ENCODE measurements at regions not wholly inside any gene's neighbourhood (a gene's known extent, or its start where the extent isn't known, plus 50 kb on each side); places are given as distances from the start of the nearest gene placed in this dataset.
"Not testable (repeated sequence)": the region's sequence is repeated elsewhere in the genome, so short reads cannot be mapped to it uniquely, and the experiment has no call there.

- H3K36me3 ChIP-seq (ENCODE audit: control insufficient read depth, insufficient read depth, low read length, severe bottlenecking); H3K9ac ChIP-seq (ENCODE audit: low read length); H3K27me3 ChIP-seq (replicated peaks; ENCODE audit: control insufficient read depth, insufficient read depth, low read length); H3K4me3 ChIP-seq (ENCODE audit: low read length); DNase-seq (ENCODE audit: low read depth); H3K9me3 ChIP-seq (ENCODE audit: control insufficient read depth, low read length): not testable (repeated sequence)
- H3K4me1 ChIP-seq (ENCODE audit: control insufficient read depth, insufficient read depth, low read length) = peaks cover 30% of the 10 kb centered on the region
These were observed 63.5 kb upstream of the TNRC6A start for GRCh38 chr16:24665942-24666341.

GRCh38 chr16:24667244-24667764, 62.1 kb upstream of the TNRC6A start:
- H3K27me3 ChIP-seq (replicated peaks; ENCODE audit: control insufficient read depth, insufficient read depth, low read length) = no peaks in the 10 kb centered on the region
- no peak overlapping the region for H3K9ac ChIP-seq (ENCODE audit: low read length)
- H3K4me3 ChIP-seq (ENCODE audit: low read length) = no peak overlapping the region
- no peaks in the 10 kb centered on the region for H3K36me3 ChIP-seq (ENCODE audit: control insufficient read depth, insufficient read depth, low read length, severe bottlenecking)
- no peaks in the 10 kb centered on the region for H3K9me3 ChIP-seq (ENCODE audit: control insufficient read depth, low read length)
- peaks cover 32% of the 10 kb centered on the region for H3K4me1 ChIP-seq (ENCODE audit: control insufficient read depth, insufficient read depth, low read length)
- no peak for DNase-seq (ENCODE audit: low read depth)

- Histone ChIP-seq H3K9ac (ENCODE audit: low read length) (peak overlapping the region; percentile 74), H3K4me1 (ENCODE audit: control insufficient read depth, insufficient read depth, low read length) (peaks cover 32% of the 10 kb centered on the region), H3K9me3 (ENCODE audit: control insufficient read depth, low read length) (no peaks in the 10 kb centered on the region), H3K4me3 (ENCODE audit: low read length) (no peak overlapping the region), H3K36me3 (ENCODE audit: control insufficient read depth, insufficient read depth, low read length, severe bottlenecking) (no peaks in the 10 kb centered on the region), H3K27me3 (replicated peaks; ENCODE audit: control insufficient read depth, insufficient read depth, low read length) (no peaks in the 10 kb centered on the region)
- peak; percentile 63 for DNase-seq (ENCODE audit: low read depth)
These were observed 60.9 kb upstream of the TNRC6A start for GRCh38 chr16:24668481-24669061.

- H3K36me3 ChIP-seq (ENCODE audit: control insufficient read depth, insufficient read depth, low read length, severe bottlenecking) = no peaks in the 10 kb centered on the region
- H3K9ac ChIP-seq (ENCODE audit: low read length) = no peak overlapping the region
- H3K27me3 ChIP-seq (replicated peaks; ENCODE audit: control insufficient read depth, insufficient read depth, low read length) = no peaks in the 10 kb centered on the region
- no peaks in the 10 kb centered on the region for H3K9me3 ChIP-seq (ENCODE audit: control insufficient read depth, low read length)
- peak overlapping the region; percentile 5 for H3K4me3 ChIP-seq (ENCODE audit: low read length)
- DNase-seq (ENCODE audit: low read depth) = peak; percentile 87
- peaks cover 26% of the 10 kb centered on the region for H3K4me1 ChIP-seq (ENCODE audit: control insufficient read depth, insufficient read depth, low read length)
These were observed 58.6 kb upstream of the TNRC6A start for GRCh38 chr16:24670623-24671454.

GRCh38 chr16:24671455-24671954, 57.9 kb upstream of the TNRC6A start:
- Histone ChIP-seq H3K9me3 (ENCODE audit: control insufficient read depth, low read length) (no peaks in the 10 kb centered on the region), H3K9ac (ENCODE audit: low read length) (no peak overlapping the region), H3K4me3 (ENCODE audit: low read length) (no peak overlapping the region), H3K4me1 (ENCODE audit: control insufficient read depth, insufficient read depth, low read length) (peaks cover 25% of the 10 kb centered on the region), H3K36me3 (ENCODE audit: control insufficient read depth, insufficient read depth, low read length, severe bottlenecking) (no peaks in the 10 kb centered on the region), H3K27me3 (replicated peaks; ENCODE audit: control insufficient read depth, insufficient read depth, low read length) (no peaks in the 10 kb centered on the region)
- DNase-seq (ENCODE audit: low read depth) = no peak

GRCh38 chr16:24673155-24673554, 56.3 kb upstream of the TNRC6A start:
- no peaks in the 10 kb centered on the region for H3K27me3 ChIP-seq (replicated peaks; ENCODE audit: control insufficient read depth, insufficient read depth, low read length)
- no peak for DNase-seq (ENCODE audit: low read depth)
- no peak overlapping the region for H3K9ac ChIP-seq (ENCODE audit: low read length)
- H3K4me1 ChIP-seq (ENCODE audit: control insufficient read depth, insufficient read depth, low read length) = peaks cover 21% of the 10 kb centered on the region
- no peaks in the 10 kb centered on the region for H3K9me3 ChIP-seq (ENCODE audit: control insufficient read depth, low read length)
- H3K4me3 ChIP-seq (ENCODE audit: low read length) = no peak overlapping the region
- no peaks in the 10 kb centered on the region for H3K36me3 ChIP-seq (ENCODE audit: control insufficient read depth, insufficient read depth, low read length, severe bottlenecking)

GRCh38 chr16:24674877-24675276, 54.6 kb upstream of the TNRC6A start:
- Histone ChIP-seq H3K9me3 (ENCODE audit: control insufficient read depth, low read length) (no peaks in the 10 kb centered on the region), H3K9ac (ENCODE audit: low read length) (no peak overlapping the region), H3K4me1 (ENCODE audit: control insufficient read depth, insufficient read depth, low read length) (peaks cover 13% of the 10 kb centered on the region), H3K4me3 (ENCODE audit: low read length) (no peak overlapping the region), H3K27me3 (replicated peaks; ENCODE audit: control insufficient read depth, insufficient read depth, low read length) (no peaks in the 10 kb centered on the region), H3K36me3 (ENCODE audit: control insufficient read depth, insufficient read depth, low read length, severe bottlenecking) (no peaks in the 10 kb centered on the region)
- DNase-seq (ENCODE audit: low read depth) = no peak

- Histone ChIP-seq H3K9me3 (ENCODE audit: control insufficient read depth, low read length) (no peaks in the 10 kb centered on the region), H3K27me3 (replicated peaks; ENCODE audit: control insufficient read depth, insufficient read depth, low read length) (no peaks in the 10 kb centered on the region), H3K36me3 (ENCODE audit: control insufficient read depth, insufficient read depth, low read length, severe bottlenecking) (no peaks in the 10 kb centered on the region), H3K9ac (ENCODE audit: low read length) (no peak overlapping the region), H3K4me3 (ENCODE audit: low read length) (no peak overlapping the region), H3K4me1 (ENCODE audit: control insufficient read depth, insufficient read depth, low read length) (peaks cover 7% of the 10 kb centered on the region)
- DNase-seq (ENCODE audit: low read depth) = no peak
These were observed 52.1 kb upstream of the TNRC6A start for GRCh38 chr16:24677388-24677787.

All from adipocyte (in vitro differentiated cells).